H9 (cell line): ENCODE measurements at regions not wholly inside any gene's neighbourhood (a gene's known extent, or its start where the extent isn't known, plus 50 kb on each side); places are given as distances from the start of the nearest gene placed in this dataset.

Experiments
- DNase-seq: peaks from one replicate; pipeline ENCODE4 v3.0.0-alpha.2; 2017
- H2AFZ ChIP-seq: one replicate; pipeline ENCODE4 v1.6.1; 2013; ENCODE audit warnings: mild to moderate bottlenecking, low read length, control low read depth, moderate library complexity
- H2AK5ac ChIP-seq: 2 replicates; pipeline ENCODE4 v1.6.1; 2013; ENCODE audit warnings: low read length, control low read depth, mixed read lengths; ENCODE audit not compliant: insufficient read length
- H2BK120ac ChIP-seq: one replicate; pipeline ENCODE4 v1.6.1; 2013; ENCODE audit warnings: low read depth, mild to moderate bottlenecking, low read length, control low read depth, inconsistent platforms; ENCODE audit not compliant: poor library complexity, severe bottlenecking
- H2BK12ac ChIP-seq: 2 replicates; pipeline ENCODE4 v1.6.1; 2013; ENCODE audit warnings: low read length, control low read depth, mixed read lengths, low read depth; ENCODE audit not compliant: insufficient read length
- H2BK15ac ChIP-seq: 2 replicates; pipeline ENCODE4 v1.6.1; 2013; ENCODE audit warnings: low read depth, low read length, control low read depth
- H2BK20ac ChIP-seq: one replicate; pipeline ENCODE4 v1.6.1; 2013; ENCODE audit warnings: low read depth, mild to moderate bottlenecking, low read length, control low read depth, inconsistent platforms; ENCODE audit not compliant: poor library complexity, severe bottlenecking
- H2BK5ac ChIP-seq: 2 replicates; pipeline ENCODE4 v1.6.1; 2013; ENCODE audit warnings: low read length, control low read depth, mixed read lengths; ENCODE audit not compliant: insufficient read length
- H3K14ac ChIP-seq: 2 replicates; pipeline ENCODE4 v1.6.1; 2013; ENCODE audit warnings: low read length, control low read depth; ENCODE audit not compliant: insufficient read depth
- H3K18ac ChIP-seq: 2 replicates; pipeline ENCODE4 v1.6.1; 2013; ENCODE audit warnings: low read depth, mild to moderate bottlenecking, mixed read lengths, low read length, control low read depth; ENCODE audit not compliant: insufficient read length
- H3K23ac ChIP-seq: 2 replicates; pipeline ENCODE4 v1.6.1; 2013; ENCODE audit warnings: low read length, control low read depth, mixed read lengths, low read depth; ENCODE audit not compliant: insufficient read length
- H3K23me2 ChIP-seq: 2 replicates; pipeline ENCODE4 v1.6.1; 2013; ENCODE audit warnings: low read depth, mild to moderate bottlenecking, mixed read lengths, low read length, control low read depth; ENCODE audit not compliant: insufficient read length, poor library complexity, severe bottlenecking
- H3K27ac ChIP-seq: 2 replicates; pipeline ENCODE4 v1.5.1; 2013; ENCODE audit warnings: low read length, control low read depth, mixed read lengths, low read depth; ENCODE audit not compliant: insufficient read length
- H3K27me3 ChIP-seq: 2 replicates; pipeline ENCODE4 v1.6.1; 2013; ENCODE audit warnings: low read length, control low read depth, inconsistent platforms; ENCODE audit not compliant: insufficient read depth
- H3K4ac ChIP-seq: 2 replicates; pipeline ENCODE4 v1.6.1; 2013; ENCODE audit warnings: low read depth, mild to moderate bottlenecking, control low read depth, inconsistent platforms, low read length, moderate library complexity
- H3K4me1 ChIP-seq: 2 replicates; pipeline ENCODE4 v1.6.1; 2013; ENCODE audit warnings: low read length, control low read depth, inconsistent platforms; ENCODE audit not compliant: insufficient read depth
- H3K4me2 ChIP-seq: 2 replicates; pipeline ENCODE4 v1.6.1; 2013; ENCODE audit warnings: low read length, control low read depth, mixed read lengths; ENCODE audit not compliant: insufficient read length, insufficient read depth
- H3K56ac ChIP-seq: 2 replicates; pipeline ENCODE4 v1.6.1; 2013; ENCODE audit warnings: low read depth, mild to moderate bottlenecking, mixed read lengths, low read length, control low read depth; ENCODE audit not compliant: insufficient read length
- H3K79me1 ChIP-seq: 2 replicates; pipeline ENCODE4 v1.6.1; 2013; ENCODE audit warnings: low read depth, mild to moderate bottlenecking, moderate library complexity, low read length, control low read depth, inconsistent platforms; ENCODE audit not compliant: insufficient read depth, poor library complexity, severe bottlenecking
- H3K79me2 ChIP-seq: 2 replicates; pipeline ENCODE4 v1.6.1; 2013; ENCODE audit warnings: low read length, control low read depth, inconsistent platforms; ENCODE audit not compliant: insufficient read depth
- H3K9ac ChIP-seq: 2 replicates; pipeline ENCODE4 v1.6.1; 2013; ENCODE audit warnings: low read length, control low read depth, mixed read lengths; ENCODE audit not compliant: insufficient read length; ENCODE audit errors: extremely low read depth
- H3K9me3 ChIP-seq: one replicate; pipeline ENCODE4 v1.6.1; 2013; ENCODE audit warnings: low read depth, low read length, inconsistent platforms; ENCODE audit not compliant: control insufficient read depth
- H3T11ph ChIP-seq: one replicate; pipeline ENCODE4 v1.6.1; 2013; ENCODE audit warnings: mild to moderate bottlenecking, low read length, control low read depth, inconsistent platforms
- H4K20me1 ChIP-seq: one replicate; pipeline ENCODE4 v1.6.1; 2013; ENCODE audit not compliant: control insufficient read depth, insufficient read length, insufficient read depth
- H4K5ac ChIP-seq: 2 replicates; pipeline ENCODE4 v1.6.1; 2013; ENCODE audit warnings: low read depth, mild to moderate bottlenecking, mixed read lengths, low read length, control low read depth; ENCODE audit not compliant: insufficient read length
- H4K8ac ChIP-seq: replicated peaks from 2 replicates; pipeline ENCODE4 v1.6.1; 2013; ENCODE audit warnings: low read length, control low read depth, mixed read lengths, low read depth; ENCODE audit not compliant: insufficient read length
- H4K91ac ChIP-seq: 2 replicates; pipeline ENCODE4 v1.6.1; 2013; ENCODE audit warnings: low read depth, mild to moderate bottlenecking, moderate library complexity, mixed read lengths, low read length, control low read depth; ENCODE audit not compliant: insufficient read length
- H3K27ac Mint-ChIP-seq, 3 experiments: 2 replicates in 2 of 3; 3 replicates in 1 of 3; pipeline ENCODE4 v1.8.0; 2020 to 2021; ENCODE audit warnings: mixed read lengths in 3 of 3, mild to moderate bottlenecking in 1 of 3, moderate library complexity in 1 of 3
- H3K27me3 Mint-ChIP-seq: 2 replicates; pipeline ENCODE4 v1.8.0; 2021; ENCODE audit warnings: low read depth, mild to moderate bottlenecking, moderate library complexity, mixed read lengths
- H3K36me3 Mint-ChIP-seq, 3 experiments: 2 replicates in 2 of 3; 3 replicates in 1 of 3; pipeline ENCODE4 v1.8.0; 2020 to 2021; ENCODE audit warnings: low read depth in 3 of 3, mixed read lengths in 3 of 3; ENCODE audit not compliant: insufficient read depth in 1 of 3
- H3K4me1 Mint-ChIP-seq, 2 experiments: 2 replicates each; pipeline ENCODE4 v1.8.0; 2020; ENCODE audit warnings: mixed read lengths in 2 of 2
- H3K4me3 Mint-ChIP-seq, 2 experiments: 2 replicates in 1 of 2; 3 replicates in 1 of 2; pipeline ENCODE4 v1.8.0; 2020 to 2021; ENCODE audit warnings: mild to moderate bottlenecking in 2 of 2, mixed read lengths in 2 of 2, moderate library complexity in 1 of 2
- H3K9me3 Mint-ChIP-seq, 2 experiments: 2 replicates in 1 of 2; 3 replicates in 1 of 2; pipeline ENCODE4 v1.8.0; 2020; ENCODE audit warnings: mild to moderate bottlenecking in 2 of 2, mixed read lengths in 2 of 2, moderate library complexity in 1 of 2
- TF ChIP-seq, protein P1 (sequence below): fragments of 200-600 bp; sonication (generic); conservative IDR thresholded peaks from 3 replicates; pipeline ENCODE4 v1.8.0; 2021; ENCODE audit warnings: antibody characterized with exemption, mild to moderate bottlenecking

DNA sequence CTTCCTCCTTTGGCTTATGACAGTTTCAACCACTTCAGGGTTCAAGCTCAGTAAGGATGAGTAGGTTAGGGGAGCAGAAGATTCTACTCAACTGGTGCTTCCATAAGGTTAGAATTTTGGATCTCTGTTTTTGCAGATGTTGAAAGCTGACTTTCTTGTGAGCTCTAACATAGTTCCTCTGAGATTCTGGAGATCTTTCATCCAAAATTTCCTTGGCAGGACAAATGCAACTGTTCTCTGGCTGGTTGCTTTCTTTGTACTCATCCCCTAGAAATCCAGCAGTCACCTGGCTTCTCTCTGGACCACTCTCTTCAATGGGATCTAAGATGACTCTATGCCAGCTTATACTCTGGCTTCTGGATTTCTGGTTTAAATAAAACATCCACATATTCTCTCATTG lies 189.6 kb downstream of the ESM1 start:
- Histone ChIP-seq H2BK120ac (no peak overlapping the region), H4K5ac (no peak overlapping the region), H2BK5ac (no peak overlapping the region), H3K18ac (no peak overlapping the region), H2BK12ac (no peak overlapping the region), H3K23me2 (no peaks in the 10 kb centered on the region), H3K79me1 (no peaks in the 10 kb centered on the region), H2AK5ac (no peak overlapping the region), H4K91ac (no peak overlapping the region), H2BK20ac (no peak overlapping the region), H3K9ac (no peak overlapping the region), H3T11ph (no peak overlapping the region), H4K8ac (no peak overlapping the region), H2BK15ac (no peak overlapping the region), H3K79me2 (no peaks in the 10 kb centered on the region), H3K27me3 (no peaks in the 10 kb centered on the region), H2AFZ (no peak overlapping the region), H3K14ac (no peak overlapping the region), H3K27ac (no peak overlapping the region), H3K56ac (no peak overlapping the region), H3K4me1 (no peaks in the 10 kb centered on the region), H3K4me2 (no peak overlapping the region), H4K20me1 (no peaks in the 10 kb centered on the region), H3K4ac (no peak overlapping the region), H3K23ac (no peak overlapping the region), H3K9me3 (no peaks in the 10 kb centered on the region)
- TF ChIP-seq, protein P1, sequence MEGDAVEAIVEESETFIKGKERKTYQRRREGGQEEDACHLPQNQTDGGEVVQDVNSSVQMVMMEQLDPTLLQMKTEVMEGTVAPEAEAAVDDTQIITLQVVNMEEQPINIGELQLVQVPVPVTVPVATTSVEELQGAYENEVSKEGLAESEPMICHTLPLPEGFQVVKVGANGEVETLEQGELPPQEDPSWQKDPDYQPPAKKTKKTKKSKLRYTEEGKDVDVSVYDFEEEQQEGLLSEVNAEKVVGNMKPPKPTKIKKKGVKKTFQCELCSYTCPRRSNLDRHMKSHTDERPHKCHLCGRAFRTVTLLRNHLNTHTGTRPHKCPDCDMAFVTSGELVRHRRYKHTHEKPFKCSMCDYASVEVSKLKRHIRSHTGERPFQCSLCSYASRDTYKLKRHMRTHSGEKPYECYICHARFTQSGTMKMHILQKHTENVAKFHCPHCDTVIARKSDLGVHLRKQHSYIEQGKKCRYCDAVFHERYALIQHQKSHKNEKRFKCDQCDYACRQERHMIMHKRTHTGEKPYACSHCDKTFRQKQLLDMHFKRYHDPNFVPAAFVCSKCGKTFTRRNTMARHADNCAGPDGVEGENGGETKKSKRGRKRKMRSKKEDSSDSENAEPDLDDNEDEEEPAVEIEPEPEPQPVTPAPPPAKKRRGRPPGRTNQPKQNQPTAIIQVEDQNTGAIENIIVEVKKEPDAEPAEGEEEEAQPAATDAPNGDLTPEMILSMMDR: no peak
- no peaks in the 10 kb centered on the region for H3K4me1 Mint-ChIP-seq
- H3K27ac Mint-ChIP-seq: no peak overlapping the region
- no peaks in the 10 kb centered on the region for H3K9me3 Mint-ChIP-seq
- no peak for DNase-seq
- no peak overlapping the region for H3K4me3 Mint-ChIP-seq
- no peaks in the 10 kb centered on the region; the same call in 1 of the 2 replicates for H3K27me3 Mint-ChIP-seq
- no peaks in the 10 kb centered on the region for H3K36me3 Mint-ChIP-seq
